Stimulated activated CD4-positive, alpha-beta T cell treated with anti-CD3 and anti-CD28 coated beads, TNF-alpha, amount 100 ng/mL, for 24 hours (primary cell): ENCODE measurements at regions not wholly inside any gene's neighbourhood (a gene's known extent, or its start where the extent isn't known, plus 50 kb on each side); places are given as distances from the start of the nearest gene placed in this dataset.

ENCODE experiments used
- DNase-seq, 3 experiments: peaks; one replicate each; pipeline ENCODE4 v3.0.0-alpha.2; 2020; ENCODE audit warnings: low read depth in 3 of 3

- DNase-seq: no peak
These were observed 538.1 kb upstream of the ATP11B start for GRCh38 chr3:182255158-182255557.

GRCh38 chr3:182257361-182257760 lies 535.9 kb upstream of the ATP11B start:
- no peak for DNase-seq

GRCh38 chr3:182258538-182259177 lies 534.6 kb upstream of the ATP11B start:
- DNase-seq: no peak

GRCh38 chr3:182259579-182259978 lies 533.7 kb upstream of the ATP11B start:
- DNase-seq: no peak

- no peak for DNase-seq
These were observed 532.3 kb upstream of the ATP11B start for GRCh38 chr3:182261041-182261440.

- no peak for DNase-seq
These were observed 524.6 kb upstream of the ATP11B start for GRCh38 chr3:182268711-182269110.

- no peak for DNase-seq
These were observed 516.8 kb upstream of the ATP11B start for GRCh38 chr3:182276512-182276911.

GRCh38 chr3:182284793-182285192 lies 508.5 kb upstream of the ATP11B start:
- DNase-seq: no peak

- no peak for DNase-seq
These were observed 500.7 kb upstream of the ATP11B start for GRCh38 chr3:182292591-182292990.

GRCh38 chr3:182294256-182294655 lies 499.0 kb upstream of the ATP11B start:
- no peak for DNase-seq

- no peak for DNase-seq
These were observed 498.6 kb upstream of the ATP11B start for GRCh38 chr3:182294696-182295095.

GRCh38 chr3:182300266-182300665 lies 493.0 kb upstream of the ATP11B start:
- DNase-seq: no peak

- DNase-seq: no peak
These were observed 490.1 kb upstream of the ATP11B start for GRCh38 chr3:182303169-182303568.

GRCh38 chr3:182305881-182306665 lies 487.2 kb upstream of the ATP11B start:
- no peak for DNase-seq

- no peak for DNase-seq
These were observed 485.0 kb upstream of the ATP11B start for GRCh38 chr3:182308328-182308727.

- no peak for DNase-seq
These were observed 484.2 kb upstream of the ATP11B start for GRCh38 chr3:182309120-182309519.

GRCh38 chr3:182315313-182315712 lies 478.0 kb upstream of the ATP11B start:
- DNase-seq: no peak

GRCh38 chr3:182323126-182323700 lies 470.1 kb upstream of the ATP11B start:
- no peak for DNase-seq

- DNase-seq: no peak
These were observed 469.4 kb upstream of the ATP11B start for GRCh38 chr3:182323898-182324297.

- no peak for DNase-seq
These were observed 467.9 kb upstream of the ATP11B start for GRCh38 chr3:182325213-182325950.

- no peak for DNase-seq
These were observed 466.1 kb upstream of the ATP11B start for GRCh38 chr3:182327196-182327681.

GRCh38 chr3:182330646-182331045 lies 462.7 kb upstream of the ATP11B start:
- no peak for DNase-seq
